ENCODE measurements at regions not wholly inside any gene's neighbourhood (a gene's known extent, or its start where the extent isn't known, plus 50 kb on each side); places are given as distances from the start of the nearest gene placed in this dataset.

- DNase-seq (ENCODE audit: low read depth, low spot score), result no peak
- in situ Hi-C loops (cut with HindIII; ENCODE audit: low pct_unique_long_range_greater_than_20kb, low sequenced_read_pairs), result no loop called here
Observed at GRCh38 chr4:185998791-185999190, 70.2 kb upstream of the TLR3 start.

GRCh38 chr4:185999207-185999606, 69.7 kb upstream of the TLR3 start:
- no peak for DNase-seq (ENCODE audit: low read depth, low spot score)

GRCh38 chr4:186002853-186003252, 66.1 kb upstream of the TLR3 start:
- no peak for DNase-seq (ENCODE audit: low read depth, low spot score)
- in situ Hi-C loops (cut with HindIII; ENCODE audit: low pct_unique_long_range_greater_than_20kb, low sequenced_read_pairs), result no loop called here

More at GRCh38 chr4:185999207-185999606, 69.7 kb upstream of the TLR3 start:
- in situ Hi-C loops (cut with HindIII; ENCODE audit: low pct_unique_long_range_greater_than_20kb, low sequenced_read_pairs), result no loop called here

GRCh38 chr4:186003746-186004145, 65.2 kb upstream of the TLR3 start:
- in situ Hi-C loops (cut with HindIII; ENCODE audit: low pct_unique_long_range_greater_than_20kb, low sequenced_read_pairs), result no loop called here
- DNase-seq (ENCODE audit: low read depth, low spot score), result no peak

GRCh38 chr4:186008057-186008456, 60.9 kb upstream of the TLR3 start:
- DNase-seq (ENCODE audit: low read depth, low spot score), result no peak
- in situ Hi-C loops (cut with HindIII; ENCODE audit: low pct_unique_long_range_greater_than_20kb, low sequenced_read_pairs), result no loop called here

GRCh38 chr4:186009976-186010375, 59.0 kb upstream of the TLR3 start:
- in situ Hi-C loops (cut with HindIII; ENCODE audit: low pct_unique_long_range_greater_than_20kb, low sequenced_read_pairs), result no loop called here
- DNase-seq (ENCODE audit: low read depth, low spot score), result no peak

- no peak for DNase-seq (ENCODE audit: low read depth, low spot score)
- in situ Hi-C loops (cut with HindIII; ENCODE audit: low pct_unique_long_range_greater_than_20kb, low sequenced_read_pairs), result no loop called here
Observed at GRCh38 chr4:186010821-186011220, 58.1 kb upstream of the TLR3 start.

GRCh38 chr4:186012071-186012470, 56.9 kb upstream of the TLR3 start:
- in situ Hi-C loops (cut with HindIII; ENCODE audit: low pct_unique_long_range_greater_than_20kb, low sequenced_read_pairs), result no loop called here
- no peak for DNase-seq (ENCODE audit: low read depth, low spot score)

GRCh38 chr4:186013419-186014186, 55.4 kb upstream of the TLR3 start:
- DNase-seq (ENCODE audit: low read depth, low spot score), result no peak
- in situ Hi-C loops (cut with HindIII; ENCODE audit: low pct_unique_long_range_greater_than_20kb, low sequenced_read_pairs), result no loop called here

- in situ Hi-C loops (cut with HindIII; ENCODE audit: low pct_unique_long_range_greater_than_20kb, low sequenced_read_pairs), result no loop called here
Observed at GRCh38 chr4:186015212-186015817, 53.6 kb upstream of the TLR3 start.

GRCh38 chr4:186016796-186017195, 52.2 kb upstream of the TLR3 start:
- no peak for DNase-seq (ENCODE audit: low read depth, low spot score)

More at GRCh38 chr4:186015212-186015817, 53.6 kb upstream of the TLR3 start:
- DNase-seq (ENCODE audit: low read depth, low spot score), result no peak

GRCh38 chr4:186017801-186018200, 51.2 kb upstream of the TLR3 start:
- in situ Hi-C loops (cut with HindIII; ENCODE audit: low pct_unique_long_range_greater_than_20kb, low sequenced_read_pairs), result no loop called here
- DNase-seq (ENCODE audit: low read depth, low spot score), result no peak

More at GRCh38 chr4:186016796-186017195, 52.2 kb upstream of the TLR3 start:
- in situ Hi-C loops (cut with HindIII; ENCODE audit: low pct_unique_long_range_greater_than_20kb, low sequenced_read_pairs), result no loop called here

- DNase-seq (ENCODE audit: low read depth, low spot score), result no peak
- in situ Hi-C loops (cut with HindIII; ENCODE audit: low pct_unique_long_range_greater_than_20kb, low sequenced_read_pairs), result no loop called here
Observed at GRCh38 chr4:186018261-186018660, 50.7 kb upstream of the TLR3 start.

- DNase-seq (ENCODE audit: low read depth, low spot score), result no peak
- in situ Hi-C loops (cut with HindIII; ENCODE audit: low pct_unique_long_range_greater_than_20kb, low sequenced_read_pairs), result no loop called here
Observed at GRCh38 chr4:186018784-186019183, 50.2 kb upstream of the TLR3 start.

Data from SK-MEL-5 (cell line).